GM19025 (cell line): ENCODE measurements at regions not wholly inside any gene's neighbourhood (a gene's known extent, or its start where the extent isn't known, plus 50 kb on each side); places are given as distances from the start of the nearest gene placed in this dataset.
A peak's percentile ranks its signal among the peaks of the same experiment; 100 is the strongest.

Experiments used
- ATAC-seq: cut with Tn5 transposase; IDR thresholded peaks from one replicate; pipeline ENCODE4 v1.9.1; 2021; ENCODE audit warnings: mild to moderate bottlenecking, low read depth, moderate library complexity; ENCODE audit not compliant: unreplicated experiment

DNA sequence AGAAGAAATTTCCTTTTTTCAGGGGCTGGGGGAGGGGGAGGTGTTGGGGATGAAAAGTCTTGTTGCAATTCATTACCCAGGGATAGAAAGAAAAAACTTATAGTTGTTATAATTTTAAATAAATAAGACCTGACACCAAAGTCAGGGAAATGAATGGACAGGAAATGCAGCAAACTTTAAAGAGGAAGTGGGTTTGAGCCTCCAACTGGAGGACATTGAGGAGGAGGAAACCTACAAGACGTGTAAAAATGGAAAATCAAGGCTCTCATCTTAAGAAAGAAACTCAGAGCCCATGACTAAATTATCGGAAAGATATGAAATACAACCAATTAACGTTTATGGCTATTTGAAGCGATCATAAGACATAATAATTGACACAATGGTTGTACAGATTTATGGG, 54.4 kb downstream of the NIBAN1 start:
- no peak for ATAC-seq

DNA sequence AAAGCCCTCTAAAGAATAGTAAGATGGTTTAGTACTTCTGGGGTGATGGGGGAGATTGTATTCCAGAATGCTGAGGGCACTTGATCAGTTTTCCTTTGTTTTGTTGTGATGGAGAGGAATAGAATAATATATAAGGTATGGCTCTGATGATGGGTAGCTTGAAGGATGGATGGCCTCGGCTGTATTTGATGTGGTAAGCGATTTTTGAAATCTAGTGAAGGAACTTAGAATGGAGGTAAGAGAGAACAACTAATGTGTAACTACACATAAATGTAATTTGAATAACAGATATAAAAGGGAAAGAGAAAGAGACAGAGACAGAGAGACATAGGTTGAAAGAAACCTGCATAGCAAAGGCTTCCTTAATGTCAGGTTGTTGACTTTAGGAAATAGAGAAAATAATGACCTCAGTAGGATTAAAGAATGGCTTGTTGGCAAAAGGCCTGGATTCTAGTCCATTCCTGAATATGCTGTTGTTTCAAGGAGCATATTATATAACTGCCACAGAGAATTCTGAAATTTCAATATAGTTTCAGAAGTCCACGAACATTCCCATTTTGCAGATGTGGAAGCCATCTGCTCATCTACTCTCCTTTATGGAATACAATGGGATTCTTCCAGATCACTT, 58.7 kb downstream of the NIBAN1 start:
- no peak for ATAC-seq

DNA sequence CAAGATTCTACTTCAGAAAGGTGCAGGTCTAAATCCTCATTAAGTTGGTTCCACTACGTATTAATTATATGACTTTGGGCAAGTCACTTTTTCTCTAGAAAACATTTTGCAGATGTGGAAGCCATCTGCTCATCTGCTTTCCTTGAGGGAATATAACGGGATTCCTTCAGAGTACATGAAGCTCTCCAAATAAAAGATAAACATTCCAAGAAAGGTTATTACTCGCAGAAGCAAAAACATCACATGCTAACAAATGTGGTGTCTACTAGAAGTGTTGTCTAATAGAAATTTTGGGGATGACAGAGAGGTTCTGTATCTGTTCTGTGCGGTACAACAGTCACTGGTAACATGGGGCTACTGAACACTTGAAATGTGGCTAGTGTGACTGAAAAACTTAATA, 60.2 kb downstream of the NIBAN1 start:
- no peak for ATAC-seq

DNA sequence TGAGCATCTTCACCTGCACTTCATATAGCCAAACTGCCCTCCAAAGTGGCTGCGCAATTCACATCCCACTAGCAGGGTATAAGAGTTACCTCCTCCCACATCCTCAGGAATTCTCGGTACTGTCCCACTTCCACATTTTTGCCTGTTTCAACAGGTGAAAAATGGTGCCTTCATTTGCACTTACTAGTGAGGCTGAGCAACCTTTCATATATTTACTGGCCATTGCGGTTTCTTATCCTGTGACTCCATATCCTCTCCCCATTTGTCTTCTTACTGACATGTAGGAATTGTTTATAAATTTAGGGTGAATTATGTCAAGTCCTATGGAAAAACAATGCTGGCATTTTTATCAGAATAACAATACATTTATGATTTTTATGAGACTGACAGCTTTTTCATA, 61.9 kb downstream of the NIBAN1 start:
- no peak for ATAC-seq

DNA sequence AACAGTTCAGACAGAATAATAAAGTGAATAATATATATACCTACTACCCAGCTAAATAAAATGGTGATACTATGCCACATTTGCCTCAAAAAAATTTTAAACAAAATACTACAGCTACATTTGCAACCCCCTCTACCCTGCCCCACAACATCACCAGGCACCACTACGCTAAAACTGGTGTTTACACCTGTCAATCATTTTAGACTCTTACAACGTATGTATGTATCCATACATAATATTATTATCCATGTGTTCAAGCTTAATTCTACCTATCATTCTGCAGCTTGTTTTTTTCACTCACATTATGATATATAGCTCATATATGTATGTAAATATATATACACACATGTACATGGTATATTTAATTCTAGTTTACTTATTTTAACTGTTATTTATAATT, 62.5 kb downstream of the NIBAN1 start:
- no peak for ATAC-seq

DNA sequence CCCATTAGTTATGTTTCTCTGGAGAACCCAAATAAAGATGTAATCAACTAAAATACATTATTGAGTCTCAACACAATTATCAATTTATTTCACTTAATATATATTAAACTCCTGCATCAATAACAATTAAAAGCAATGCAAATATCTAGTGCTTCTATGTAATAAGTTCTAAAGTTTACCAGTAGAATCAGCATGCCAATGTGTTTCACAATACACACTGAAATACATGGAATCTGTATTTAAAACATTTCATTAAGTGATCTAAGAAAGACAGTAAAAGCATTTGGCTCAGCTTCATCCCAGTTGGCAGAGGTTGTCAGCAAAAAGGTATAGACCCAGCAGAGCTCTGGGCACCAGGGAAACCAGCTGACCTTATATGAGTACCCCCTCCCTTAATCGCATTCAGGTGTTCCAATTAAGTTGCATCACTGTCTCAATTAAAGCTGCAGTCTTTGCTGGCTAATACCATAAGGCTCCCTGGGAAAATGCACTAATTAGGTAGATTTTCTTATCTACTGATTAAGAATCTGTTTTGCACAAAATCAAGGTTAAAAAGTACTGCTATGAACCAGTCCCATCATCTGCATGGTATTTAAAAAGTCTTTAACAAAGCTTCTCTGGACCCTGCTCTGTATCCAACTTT, 63.1 kb downstream of the NIBAN1 start:
- no peak for ATAC-seq

DNA sequence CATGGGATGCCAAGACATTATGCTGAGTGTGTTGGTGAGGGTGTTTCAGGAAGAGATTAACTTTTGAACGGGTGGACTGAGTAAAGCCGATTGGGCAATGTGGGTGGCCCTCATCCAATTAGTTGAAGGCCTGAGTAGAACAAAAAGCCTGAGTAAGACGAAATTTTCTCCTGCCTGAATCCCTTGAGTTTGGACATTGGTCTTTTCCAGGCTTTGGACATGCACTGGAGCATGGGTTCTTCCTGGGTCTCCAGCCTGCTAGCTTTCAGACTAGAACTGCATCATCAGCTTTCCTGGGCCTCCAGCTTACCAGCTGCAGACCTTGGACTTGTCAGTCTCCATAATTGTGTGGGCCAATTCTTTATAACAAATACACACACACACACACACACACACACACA, 63.6 kb downstream of the NIBAN1 start:
- ATAC-seq: no peak

DNA sequence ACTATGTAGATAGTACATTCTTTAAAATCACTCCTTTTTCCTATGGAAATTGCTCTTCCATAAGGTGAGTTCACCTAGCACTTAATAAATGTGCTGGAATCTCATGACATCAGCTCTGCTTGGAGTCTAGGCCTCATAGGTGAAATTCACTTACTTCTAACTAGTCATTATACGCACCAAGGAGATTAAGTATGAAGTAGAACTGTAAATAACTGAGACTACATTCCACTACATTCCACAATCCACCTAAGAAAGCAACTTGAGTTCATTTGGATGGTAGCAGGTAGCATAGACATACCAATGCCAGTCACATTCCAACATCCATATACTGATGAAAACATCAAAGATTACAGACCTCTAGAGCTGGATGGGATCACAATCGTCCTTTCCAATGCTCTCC, 64.3 kb downstream of the NIBAN1 start:
- no peak for ATAC-seq

DNA sequence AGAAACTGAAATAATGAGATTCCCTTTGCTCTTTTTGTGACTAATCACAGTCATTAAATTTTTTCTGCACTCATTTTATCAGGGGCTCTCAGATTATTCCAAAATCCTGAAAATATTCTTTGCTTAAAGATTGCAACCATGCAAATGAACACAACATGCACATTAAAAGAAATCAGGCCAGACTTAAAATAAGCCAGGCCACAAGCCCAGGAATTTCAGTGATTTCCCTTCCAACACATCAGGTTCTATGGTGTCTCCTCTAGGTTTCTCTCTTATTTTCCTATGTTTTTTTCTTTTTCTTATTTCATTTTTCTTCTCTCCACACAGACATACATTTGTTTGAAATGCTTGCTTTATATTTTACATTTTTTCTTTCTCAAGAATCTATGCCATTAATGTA, 65.3 kb downstream of the NIBAN1 start:
- ATAC-seq: no peak

DNA sequence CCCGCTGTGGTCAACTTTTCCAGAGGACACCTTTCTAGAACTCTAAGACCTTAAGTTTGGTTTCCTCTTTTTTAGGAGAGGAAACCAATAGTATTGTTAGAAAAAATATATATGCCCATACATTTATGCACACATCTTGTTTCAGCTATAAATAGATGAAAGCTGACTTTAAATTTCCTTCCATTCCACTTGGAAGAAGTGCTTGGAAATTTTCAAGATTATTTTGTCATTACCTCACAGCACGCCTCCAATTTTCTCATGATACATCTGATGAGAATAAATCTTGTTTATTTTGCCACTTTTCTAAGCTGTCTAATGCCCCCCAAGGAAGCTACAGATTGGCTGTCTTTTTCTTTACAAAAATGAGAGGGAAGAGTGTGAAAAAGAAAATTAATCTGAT, 65.8 kb downstream of the NIBAN1 start:
- no peak for ATAC-seq

DNA sequence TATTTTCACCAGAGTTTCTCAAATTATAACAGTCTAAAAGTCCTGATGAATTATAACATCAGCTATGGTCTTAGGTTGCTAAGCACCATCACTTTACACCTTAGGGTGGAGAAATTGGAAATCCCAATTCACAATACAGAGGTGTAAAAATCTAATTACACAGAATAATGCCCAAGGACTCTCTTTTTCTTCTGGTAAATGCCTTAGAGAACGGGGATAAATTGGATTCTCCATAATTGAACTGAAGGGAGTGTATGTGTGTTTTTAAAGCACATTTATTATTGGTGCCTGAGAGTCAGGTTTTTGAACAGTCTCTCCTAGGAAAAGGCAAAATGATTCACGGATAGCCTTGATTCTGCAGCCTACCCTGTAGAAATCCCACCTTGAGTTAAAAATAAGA, 66.8 kb downstream of the NIBAN1 start:
- ATAC-seq: no peak

DNA sequence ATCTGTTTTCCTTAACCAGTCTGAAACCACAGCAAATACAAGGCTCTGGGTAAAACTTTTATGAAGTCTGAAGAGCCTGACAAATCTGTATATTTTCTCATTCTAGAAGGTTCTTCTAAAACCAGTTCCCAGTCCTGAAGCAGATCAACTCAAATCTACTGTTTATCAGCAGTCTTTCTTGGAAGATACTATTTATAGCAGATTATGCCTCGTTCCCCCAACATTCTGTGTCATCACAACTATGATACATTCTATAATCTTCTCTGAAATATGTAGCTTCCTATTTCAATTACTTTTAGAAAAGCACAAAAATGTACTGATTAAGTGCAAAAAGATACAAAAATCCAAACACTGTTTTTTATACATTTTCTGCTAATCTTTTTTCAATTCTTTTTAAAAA, 67.5 kb downstream of the NIBAN1 start:
- no peak for ATAC-seq

DNA sequence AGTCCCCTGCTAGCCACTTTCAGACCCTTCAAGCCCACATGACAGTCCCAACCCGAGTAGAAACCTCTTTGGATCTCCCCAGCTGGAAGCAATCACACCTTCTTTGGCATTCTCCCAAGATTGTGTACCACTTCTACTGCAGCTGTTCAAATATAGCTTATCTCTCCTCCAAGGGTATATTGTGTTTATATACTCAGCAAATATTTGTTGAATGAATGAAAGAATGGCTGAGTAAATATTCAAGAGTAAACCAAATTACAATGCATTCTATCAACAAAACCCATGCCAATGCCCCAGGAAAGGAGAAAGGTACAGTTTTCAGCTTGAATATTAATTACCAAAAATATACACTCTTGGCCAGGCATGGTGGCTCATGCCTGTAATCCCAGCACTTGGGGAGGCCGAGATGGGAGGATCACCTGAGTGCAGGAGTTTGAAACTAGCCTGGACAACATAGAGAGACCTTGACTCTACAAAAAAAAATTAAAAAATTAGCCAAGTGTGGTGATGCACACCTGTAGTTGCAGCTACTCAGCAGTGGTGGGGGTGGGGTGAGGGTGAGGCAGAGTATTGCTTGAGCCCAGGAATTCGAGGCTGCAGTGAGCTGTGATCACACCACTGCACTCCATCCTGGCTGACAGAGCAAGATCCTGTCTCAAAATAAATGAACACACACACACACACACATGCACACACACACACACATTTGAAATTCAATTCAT, 68.5 kb downstream of the NIBAN1 start:
- peak; percentile 24 for ATAC-seq

DNA sequence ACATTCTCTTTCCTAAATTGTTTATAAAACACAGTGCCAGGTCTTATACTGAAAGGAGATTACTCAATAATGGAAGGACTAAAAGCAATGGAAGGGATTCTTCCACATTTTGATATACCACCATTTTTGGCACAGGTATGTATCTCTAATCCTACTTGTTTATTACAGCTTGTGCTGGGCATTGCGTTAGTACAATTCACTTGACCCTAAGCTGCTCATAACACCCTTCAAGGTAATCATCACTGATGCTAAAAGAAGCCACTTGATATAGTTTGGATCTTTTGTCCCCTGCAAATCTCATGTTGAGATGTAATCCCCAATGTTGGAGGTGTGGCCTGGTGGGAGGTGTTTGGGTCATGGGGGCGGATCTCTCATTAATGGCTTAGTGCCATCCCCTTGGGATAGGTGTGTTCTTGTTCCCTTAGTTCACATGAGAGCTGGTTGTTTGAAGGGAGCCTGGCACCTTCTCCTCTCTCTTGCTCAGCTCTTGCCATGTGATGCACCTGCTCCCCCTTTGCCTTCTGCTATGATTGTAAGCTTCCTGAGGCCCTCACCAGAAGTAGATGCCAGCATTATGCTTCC, 71.1 kb downstream of the NIBAN1 start:
- no peak for ATAC-seq

DNA sequence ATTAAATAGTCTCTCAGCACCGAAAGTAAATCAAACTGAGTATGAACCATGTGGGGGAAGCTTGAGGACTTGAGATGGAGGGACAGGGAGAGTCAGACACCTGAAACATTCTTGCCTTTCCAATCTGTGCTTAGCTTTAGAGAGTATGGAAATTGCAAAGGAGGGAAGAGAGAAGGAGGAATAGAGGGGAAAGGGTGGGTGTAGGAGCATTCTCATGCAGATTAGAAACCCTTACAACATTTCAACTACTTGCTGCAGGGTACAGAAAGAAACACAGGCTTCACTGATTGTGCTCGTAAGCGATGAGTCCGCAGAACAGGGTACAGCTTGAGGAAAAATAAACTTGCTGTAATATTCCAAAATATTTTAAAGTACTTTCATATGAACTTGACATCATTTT, 73.8 kb downstream of the NIBAN1 start:
- no peak for ATAC-seq

DNA sequence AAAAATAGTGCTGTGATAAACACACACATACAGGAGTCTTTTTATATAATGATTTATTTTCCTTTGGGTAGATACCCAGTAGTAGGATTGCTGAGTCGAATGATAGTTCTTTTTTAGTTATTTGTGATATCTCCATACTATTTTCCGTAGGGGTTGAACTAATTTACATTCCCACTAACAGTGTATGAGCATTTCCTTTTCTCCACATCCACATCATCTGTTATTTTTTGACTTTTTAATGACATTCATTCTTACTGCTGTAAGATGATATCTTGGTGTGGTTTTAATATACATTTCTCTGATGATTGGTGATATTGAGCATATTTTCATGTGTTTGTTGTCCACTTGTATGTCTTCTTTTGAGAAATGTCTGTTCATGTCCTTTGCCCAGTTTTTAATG, 78.3 kb downstream of the NIBAN1 start:
- ATAC-seq: no peak

DNA sequence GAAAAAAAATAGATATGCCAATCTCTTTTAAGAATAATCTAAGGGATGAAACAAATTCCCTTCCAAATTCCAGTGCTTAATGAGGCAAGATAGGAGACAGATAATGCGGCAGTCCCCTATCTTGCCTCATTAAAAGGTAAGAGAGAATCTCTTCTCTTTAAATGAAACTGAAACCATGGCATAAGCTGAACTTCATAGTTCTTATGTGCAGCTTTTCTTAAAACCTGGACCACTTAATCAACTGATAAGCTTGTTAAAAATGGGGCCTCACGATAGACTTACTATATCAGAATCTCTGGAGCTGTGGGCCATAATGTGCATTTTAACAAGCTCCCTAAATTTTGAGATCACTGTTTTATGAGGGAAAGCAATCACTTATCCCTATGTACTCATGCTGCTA, 79.2 kb downstream of the NIBAN1 start:
- no peak for ATAC-seq

DNA sequence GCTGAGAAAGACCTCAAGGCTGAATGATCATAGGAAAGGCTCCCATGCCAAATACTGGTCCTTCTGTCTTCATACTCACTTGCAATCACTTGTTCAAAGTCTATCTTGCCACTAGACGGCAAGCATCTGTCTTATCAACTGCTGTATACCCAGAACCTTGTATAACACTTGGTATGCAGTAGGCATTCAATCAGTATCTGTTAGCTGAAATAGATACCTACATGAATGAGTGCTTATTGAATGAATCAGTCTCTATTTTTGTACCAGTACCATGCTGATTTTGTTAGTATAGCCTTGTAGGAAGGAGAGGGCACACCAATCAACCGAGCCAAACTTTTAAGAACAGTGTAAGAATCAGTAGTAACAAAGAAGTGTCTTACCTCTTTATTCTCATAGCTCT, 80.6 kb downstream of the NIBAN1 start:
- ATAC-seq: no peak

DNA sequence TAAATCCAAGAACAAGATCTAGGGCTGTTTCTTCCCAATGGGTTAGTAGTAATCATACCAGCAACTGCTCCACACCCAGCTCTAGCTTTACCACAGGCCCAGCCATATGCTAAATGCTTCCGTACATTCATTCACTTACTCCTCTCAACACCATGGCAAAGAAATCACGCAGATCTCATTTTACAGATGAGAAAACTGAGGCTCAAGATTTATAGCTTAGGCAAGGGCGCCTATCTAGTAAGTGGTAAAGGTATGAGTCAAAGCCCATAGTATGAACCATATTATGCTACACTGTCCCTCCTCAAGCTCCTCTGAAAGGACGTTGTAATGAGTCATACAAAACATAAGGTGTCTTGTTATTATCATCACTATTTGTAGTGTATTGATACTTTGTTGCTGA, 82.2 kb downstream of the NIBAN1 start:
- ATAC-seq: peak; percentile 69

DNA sequence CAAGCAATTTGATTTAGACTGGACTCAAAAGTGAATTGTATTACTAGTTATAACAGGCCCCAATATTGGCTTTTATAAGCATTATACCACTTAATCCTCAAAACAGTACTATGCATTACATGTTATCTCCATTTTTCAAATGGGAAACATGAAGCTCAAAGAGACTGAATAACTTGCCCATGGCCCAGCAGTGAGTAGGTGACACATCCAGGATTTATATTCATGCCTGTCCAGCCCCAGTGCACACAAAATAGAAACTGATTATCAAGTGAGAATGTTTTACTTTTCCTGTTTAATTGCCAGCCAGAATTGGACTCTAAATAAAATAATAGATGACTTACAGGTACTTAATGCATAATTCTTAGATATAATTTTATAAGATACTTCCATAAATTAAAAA, 82.9 kb downstream of the NIBAN1 start:
- no peak for ATAC-seq

DNA sequence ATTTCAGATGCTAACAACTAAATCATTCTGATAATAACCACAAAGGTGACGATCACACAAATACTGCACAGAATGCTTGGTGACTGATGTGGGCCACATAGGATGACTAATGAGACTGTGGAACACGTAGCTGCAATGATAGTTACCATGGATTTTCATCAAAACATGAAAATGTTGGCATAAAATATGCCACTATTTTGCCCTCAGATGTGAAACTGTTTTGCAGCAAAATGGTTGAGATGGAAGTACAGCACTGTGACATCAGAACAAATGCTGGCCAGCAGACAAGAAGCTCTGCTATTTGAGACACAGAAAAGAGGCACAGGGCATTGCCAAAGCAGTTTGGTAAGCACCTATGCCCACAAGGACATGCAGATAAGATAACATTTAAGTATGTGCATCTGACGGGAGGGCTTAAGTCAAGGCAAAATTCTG, 83.8 kb downstream of the NIBAN1 start:
- no peak for ATAC-seq

DNA sequence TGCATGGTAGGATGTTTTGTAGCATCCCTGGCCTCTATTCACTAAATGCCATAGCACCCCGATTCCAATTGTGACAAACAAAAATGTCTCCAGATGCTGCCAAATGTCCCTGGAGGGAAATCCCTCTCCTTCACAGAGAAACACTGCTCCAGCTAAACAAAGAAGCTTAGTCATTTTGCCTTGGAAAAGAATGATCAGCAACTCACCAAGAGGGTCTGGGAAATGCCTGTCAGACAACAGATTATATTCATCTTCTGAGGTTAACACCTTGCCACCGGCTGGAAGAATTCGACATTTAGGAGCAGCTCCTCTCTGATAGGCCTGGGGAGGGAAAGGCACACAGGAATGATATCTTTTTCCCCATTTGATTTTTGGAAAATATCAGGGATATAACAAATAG, 84.4 kb downstream of the NIBAN1 start:
- ATAC-seq: no peak
